ENCODE measurements at regions not wholly inside any gene's neighbourhood (a gene's known extent, or its start where the extent isn't known, plus 50 kb on each side); places are given as distances from the start of the nearest gene placed in this dataset.

- TF ChIP-seq TAF1 (IDR thresholded peaks at IDR 0.05; ENCODE audit: low read depth, low read length) (no peak), POLR2A (IDR thresholded peaks at IDR 0.05; ENCODE audit: low read depth, low read length) (no peak), POLR2AphosphoS5 (IDR thresholded peaks at IDR 0.05; ENCODE audit: low read depth, low read length) (no peak), SPI1 (IDR thresholded peaks at IDR 0.05; ENCODE audit: low read depth, low read length) (no peak)
Observed at GRCh38 chr11:105388006-105388405, 221.9 kb upstream of the GRIA4 start.
